22Rv1 (cell line): ENCODE measurements at regions not wholly inside any gene's neighbourhood (a gene's known extent, or its start where the extent isn't known, plus 50 kb on each side); places are given as distances from the start of the nearest gene placed in this dataset.

Source experiments
- ZFX ChIP-seq: fragments of 450-650 bp; IDR thresholded peaks from 2 replicates; pipeline ENCODE4 v1.6.1; 2017; ENCODE audit warnings: antibody characterized with exemption, borderline replicate concordance
- TF ChIP-seq, protein P1 (sequence below): fragments of 450-650 bp; IDR thresholded peaks from 2 replicates; pipeline ENCODE4 v1.5.1; 2017; ENCODE audit warnings: mild to moderate bottlenecking

DNA sequence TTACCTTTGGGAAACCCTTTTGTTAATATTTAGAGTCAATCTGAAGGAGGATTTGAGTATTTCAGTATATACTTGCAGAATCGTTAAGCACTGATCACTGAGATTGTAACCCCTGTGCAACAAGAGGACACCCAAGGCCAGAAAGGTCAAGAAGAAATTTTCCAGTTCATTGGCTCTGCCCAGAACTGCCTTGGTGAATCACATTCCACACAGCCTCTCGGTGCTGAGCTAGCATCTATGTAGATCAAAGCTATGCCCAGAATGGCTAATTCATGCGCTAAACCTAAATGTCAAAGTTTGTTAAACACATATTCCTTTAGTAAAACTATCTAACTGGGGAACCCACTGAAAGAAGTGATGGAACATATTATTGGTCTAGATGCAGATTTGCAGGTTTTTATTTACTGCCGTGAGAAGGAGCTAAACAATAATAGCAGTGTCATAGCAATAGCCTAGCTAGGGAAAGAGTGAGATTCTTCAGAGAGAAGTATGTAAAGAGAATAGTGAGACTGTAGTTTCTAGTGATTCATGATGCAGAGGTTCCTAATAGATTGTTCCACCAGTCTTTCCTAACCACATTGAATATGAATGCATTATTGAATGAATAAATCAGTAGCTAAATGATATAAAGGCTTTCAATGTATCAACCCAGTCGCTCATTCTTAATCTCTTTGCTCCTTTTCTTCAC is 423.2 kb upstream of the CRIM1 start:
- TF ChIP-seq, protein P1, sequence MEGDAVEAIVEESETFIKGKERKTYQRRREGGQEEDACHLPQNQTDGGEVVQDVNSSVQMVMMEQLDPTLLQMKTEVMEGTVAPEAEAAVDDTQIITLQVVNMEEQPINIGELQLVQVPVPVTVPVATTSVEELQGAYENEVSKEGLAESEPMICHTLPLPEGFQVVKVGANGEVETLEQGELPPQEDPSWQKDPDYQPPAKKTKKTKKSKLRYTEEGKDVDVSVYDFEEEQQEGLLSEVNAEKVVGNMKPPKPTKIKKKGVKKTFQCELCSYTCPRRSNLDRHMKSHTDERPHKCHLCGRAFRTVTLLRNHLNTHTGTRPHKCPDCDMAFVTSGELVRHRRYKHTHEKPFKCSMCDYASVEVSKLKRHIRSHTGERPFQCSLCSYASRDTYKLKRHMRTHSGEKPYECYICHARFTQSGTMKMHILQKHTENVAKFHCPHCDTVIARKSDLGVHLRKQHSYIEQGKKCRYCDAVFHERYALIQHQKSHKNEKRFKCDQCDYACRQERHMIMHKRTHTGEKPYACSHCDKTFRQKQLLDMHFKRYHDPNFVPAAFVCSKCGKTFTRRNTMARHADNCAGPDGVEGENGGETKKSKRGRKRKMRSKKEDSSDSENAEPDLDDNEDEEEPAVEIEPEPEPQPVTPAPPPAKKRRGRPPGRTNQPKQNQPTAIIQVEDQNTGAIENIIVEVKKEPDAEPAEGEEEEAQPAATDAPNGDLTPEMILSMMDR: no peak
- no peak for TF ChIP-seq ZFX
